C4-2B (cell line): ENCODE measurements at regions not wholly inside any gene's neighbourhood (a gene's known extent, or its start where the extent isn't known, plus 50 kb on each side); places are given as distances from the start of the nearest gene placed in this dataset.

Source experiments
- H3K27ac ChIP-seq: fragments of 450-650 bp; 2 replicates; pipeline ENCODE4 v1.5.1; 2017
- ZFX ChIP-seq: fragments of 450-650 bp; IDR thresholded peaks from 2 replicates; pipeline ENCODE4 v1.6.1; 2017
- TF ChIP-seq, protein P1 (sequence below): fragments of 450-650 bp; conservative IDR thresholded peaks from 2 replicates; pipeline ENCODE4 v1.5.1; 2017; ENCODE audit warnings: mild to moderate bottlenecking

DNA sequence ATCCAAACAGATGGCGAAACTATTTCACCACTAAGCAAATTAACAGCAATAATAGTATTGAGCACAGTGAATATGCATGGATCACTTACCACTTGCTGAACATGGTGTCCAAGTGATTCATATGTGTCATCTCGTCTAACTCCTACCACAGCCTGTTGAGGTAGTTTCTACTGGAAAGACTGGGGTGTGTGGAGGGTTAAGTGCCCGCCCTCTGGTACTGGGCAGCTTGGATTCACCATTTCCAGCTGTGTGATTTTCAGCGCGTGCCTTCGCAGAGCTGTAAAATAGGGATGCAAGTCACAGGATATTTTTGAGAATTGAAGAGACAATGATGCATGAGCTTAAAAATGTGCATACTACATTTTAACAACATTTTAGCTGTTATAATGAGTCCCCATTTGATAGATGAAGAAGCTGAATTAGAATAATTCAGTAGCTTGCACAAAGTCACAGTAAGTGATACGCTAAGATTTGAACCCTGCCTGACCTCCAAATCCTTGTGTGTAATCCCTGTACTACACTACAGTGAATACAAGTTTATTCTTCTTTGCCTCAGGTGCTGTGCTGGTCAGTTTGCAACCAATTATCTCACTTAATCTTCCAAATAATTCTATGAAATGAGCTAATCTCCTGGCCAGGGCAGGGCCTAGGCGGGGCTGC, 75.2 kb upstream of the SIX2 start:
- H3K27ac ChIP-seq = no peak overlapping the region

DNA sequence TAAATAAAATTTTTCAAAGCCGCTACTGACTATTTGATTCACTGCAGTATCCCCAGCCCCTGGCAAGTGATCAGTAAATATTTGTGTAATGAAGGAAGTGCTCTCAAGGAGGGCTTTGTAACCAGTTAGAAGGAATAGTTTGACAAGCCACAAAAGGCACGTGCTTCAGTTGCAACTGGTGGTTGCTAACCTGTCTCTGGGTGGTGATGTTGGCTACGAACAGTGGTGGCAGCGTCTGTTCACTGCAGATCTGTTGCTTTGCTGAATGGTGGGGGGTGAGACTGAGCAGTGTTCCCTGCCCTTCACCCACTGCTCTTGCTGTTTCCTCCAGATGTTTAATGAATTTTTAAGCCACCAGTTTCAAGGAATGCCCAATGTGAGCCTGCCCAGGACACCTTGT, 73.9 kb upstream of the SIX2 start:
- peak overlapping the region; percentile 9; the same call in 1 of the 2 replicates for H3K27ac ChIP-seq
- TF ChIP-seq ZFX = no peak
- TF ChIP-seq, protein P1, sequence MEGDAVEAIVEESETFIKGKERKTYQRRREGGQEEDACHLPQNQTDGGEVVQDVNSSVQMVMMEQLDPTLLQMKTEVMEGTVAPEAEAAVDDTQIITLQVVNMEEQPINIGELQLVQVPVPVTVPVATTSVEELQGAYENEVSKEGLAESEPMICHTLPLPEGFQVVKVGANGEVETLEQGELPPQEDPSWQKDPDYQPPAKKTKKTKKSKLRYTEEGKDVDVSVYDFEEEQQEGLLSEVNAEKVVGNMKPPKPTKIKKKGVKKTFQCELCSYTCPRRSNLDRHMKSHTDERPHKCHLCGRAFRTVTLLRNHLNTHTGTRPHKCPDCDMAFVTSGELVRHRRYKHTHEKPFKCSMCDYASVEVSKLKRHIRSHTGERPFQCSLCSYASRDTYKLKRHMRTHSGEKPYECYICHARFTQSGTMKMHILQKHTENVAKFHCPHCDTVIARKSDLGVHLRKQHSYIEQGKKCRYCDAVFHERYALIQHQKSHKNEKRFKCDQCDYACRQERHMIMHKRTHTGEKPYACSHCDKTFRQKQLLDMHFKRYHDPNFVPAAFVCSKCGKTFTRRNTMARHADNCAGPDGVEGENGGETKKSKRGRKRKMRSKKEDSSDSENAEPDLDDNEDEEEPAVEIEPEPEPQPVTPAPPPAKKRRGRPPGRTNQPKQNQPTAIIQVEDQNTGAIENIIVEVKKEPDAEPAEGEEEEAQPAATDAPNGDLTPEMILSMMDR = no peak

More for the DNA sequence above, 75.2 kb upstream of the SIX2 start:
- TF ChIP-seq ZFX = no peak
- TF ChIP-seq, protein P1 = no peak

DNA sequence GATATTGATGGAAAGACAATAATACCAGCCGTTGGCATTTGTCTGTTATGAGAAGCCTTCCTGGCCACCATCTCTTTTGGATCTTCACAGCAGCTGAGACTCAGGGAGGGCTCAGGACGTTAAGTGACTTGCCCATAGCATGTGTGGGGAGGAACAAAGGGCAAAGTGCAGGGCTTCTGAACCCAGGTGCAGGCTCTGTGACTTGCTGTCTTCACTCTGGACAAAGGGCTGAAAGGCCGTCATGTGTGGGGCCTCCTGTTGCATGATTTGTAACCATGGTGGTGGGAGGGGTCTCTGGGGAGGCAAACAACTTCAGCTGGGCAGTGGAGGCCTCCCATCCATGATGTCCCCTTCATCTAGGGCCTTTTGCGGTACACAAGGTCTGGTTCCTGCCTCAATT, 65.5 kb upstream of the SIX2 start:
- no peak overlapping the region for H3K27ac ChIP-seq
- TF ChIP-seq, protein P1 = no peak
- TF ChIP-seq ZFX = no peak

DNA sequence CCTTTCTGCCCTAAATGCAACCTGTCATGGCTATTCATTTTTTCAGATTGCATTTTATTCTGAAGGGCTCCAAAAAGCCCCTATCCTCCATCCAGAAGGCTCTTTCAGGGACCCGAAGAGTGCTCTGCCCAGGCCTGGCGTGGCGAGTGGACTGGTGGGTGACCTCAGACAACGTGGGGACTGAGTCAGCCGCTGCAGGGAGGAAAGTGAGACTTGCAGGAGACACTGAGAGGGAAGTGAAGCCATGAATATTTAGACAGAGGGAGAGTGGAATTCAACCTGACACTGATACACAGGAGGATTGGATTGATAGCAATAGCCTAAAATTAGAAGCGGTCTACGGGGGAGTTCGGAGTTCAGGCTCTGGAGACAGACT, 63.6 kb upstream of the SIX2 start:
- no peak overlapping the region for H3K27ac ChIP-seq
- no peak for TF ChIP-seq ZFX
- TF ChIP-seq, protein P1 = no peak

DNA sequence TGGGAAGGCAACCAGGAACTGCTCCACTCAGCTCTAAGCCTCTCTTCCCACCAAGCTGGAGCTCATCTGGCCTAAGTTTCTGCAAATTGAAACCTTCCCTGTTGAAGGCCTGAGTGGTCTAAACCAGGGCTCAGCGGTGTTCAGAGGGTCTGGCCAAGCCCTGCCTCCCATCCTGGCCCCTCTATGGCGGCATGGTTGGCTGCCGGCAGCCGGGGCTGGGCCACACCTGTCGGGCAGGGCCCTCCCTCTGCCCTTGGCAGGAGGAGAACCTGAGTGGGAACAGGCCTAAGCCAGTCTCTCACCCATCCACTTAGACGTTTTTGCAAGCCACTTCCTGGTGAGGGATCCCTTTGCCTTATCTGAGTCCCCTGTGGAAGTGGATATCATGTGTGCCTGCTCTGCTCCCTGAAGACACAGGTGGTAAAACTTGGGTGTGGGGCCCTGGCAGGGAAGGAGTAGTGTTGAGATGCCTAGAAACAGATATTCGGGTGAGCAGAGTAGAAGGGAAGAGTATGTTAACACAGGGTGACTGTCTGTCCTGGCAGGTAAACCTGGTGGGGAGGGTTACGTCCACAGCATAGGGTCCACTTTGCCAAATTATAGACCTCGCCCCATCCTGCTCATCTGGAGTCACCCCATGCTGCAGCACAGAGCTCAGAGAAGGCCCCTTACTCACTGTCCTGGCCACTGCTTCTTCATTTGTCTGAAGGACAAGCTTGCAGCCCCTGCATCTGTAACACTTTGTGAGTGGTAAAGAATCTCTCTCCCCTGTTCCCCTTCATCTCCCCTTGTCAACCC, 63.0 kb upstream of the SIX2 start:
- no peak overlapping the region for H3K27ac ChIP-seq

DNA sequence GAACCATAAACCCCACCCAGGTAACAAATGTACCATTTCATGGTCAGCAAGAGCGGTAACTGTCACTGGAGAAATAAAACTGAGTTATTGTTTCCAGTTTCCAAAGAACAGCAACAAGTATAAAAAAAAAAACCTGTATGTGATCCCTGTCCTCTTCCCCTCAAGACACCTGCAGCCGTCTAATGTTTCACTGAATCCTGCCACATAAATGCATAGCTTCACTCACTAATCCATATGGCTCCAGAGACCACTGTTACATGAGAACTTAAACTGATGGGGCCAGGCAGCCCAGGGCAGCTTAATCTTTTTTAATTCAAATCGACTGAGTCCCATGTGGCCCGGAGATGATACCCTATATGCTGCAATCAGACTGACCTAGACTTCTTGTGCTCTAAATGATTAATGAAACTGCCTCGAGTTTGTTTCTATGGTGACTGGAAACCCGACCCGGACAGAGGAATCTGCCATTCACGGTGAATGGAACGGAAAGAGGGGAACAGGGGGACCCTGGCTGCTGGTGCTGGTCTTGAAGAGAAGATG, 60.9 kb upstream of the SIX2 start:
- TF ChIP-seq ZFX = no peak
- H3K27ac ChIP-seq = no peak overlapping the region

More for the DNA sequence above, 63.0 kb upstream of the SIX2 start:
- TF ChIP-seq, protein P1 = no peak
- no peak for TF ChIP-seq ZFX

DNA sequence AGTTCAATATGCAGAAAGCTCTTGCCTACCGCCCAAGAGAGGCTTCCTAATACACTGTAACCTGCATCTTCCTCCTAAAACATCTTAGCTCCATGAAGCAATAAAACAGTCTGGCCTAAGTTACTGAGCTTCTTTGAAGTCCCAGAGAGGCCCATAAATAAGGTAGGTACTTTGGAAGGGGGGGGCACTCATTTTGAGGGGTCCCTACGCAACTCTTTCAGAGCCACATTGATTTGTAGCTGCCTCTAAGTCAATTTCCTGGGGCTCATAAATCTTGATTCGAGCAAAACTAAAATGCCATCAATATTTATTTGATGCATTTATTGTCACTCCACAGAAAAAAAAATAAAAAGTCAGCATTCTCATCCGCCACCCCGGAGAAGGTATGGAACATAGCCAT, 60.4 kb upstream of the SIX2 start:
- TF ChIP-seq, protein P1 = no peak
- TF ChIP-seq ZFX = no peak
- H3K27ac ChIP-seq = no peak overlapping the region
